ENCODE measurements at regions not wholly inside any gene's neighbourhood (a gene's known extent, or its start where the extent isn't known, plus 50 kb on each side); places are given as distances from the start of the nearest gene placed in this dataset.

DNA sequence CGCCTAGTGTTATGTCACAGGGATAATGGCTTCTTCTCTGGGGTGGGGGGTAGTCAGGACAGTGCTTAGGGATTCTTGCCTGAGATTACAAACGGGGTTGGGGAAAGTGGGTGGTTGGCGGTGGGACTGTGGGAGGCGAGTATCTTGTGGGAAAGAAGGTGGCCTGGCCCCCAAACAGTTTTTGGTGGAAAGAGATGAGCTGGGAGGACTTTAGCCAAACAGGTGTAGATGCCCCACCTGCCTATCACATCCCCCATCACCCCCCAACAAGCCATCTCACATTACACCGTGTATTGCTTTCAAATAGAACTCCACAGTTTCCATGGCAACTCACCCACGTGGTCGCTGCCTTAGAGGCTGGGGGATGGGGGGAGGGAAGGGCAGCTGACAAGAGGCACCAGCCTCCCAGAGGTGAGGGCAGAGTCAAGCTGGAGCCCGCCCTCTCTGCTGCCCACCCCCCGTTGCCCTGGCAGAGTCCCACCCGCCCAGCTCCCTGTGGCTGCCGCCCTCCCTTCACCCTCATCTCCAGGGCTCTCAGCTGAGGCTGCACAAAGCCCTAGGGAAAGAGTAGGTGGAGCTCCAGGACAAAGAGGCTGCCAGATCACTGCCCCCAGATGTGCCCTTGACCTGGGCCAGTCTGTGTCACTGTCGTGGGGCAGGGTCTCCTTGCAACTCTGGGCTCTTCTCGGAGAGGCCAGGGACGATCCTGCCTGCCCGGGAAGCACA is 98.3 kb downstream of the LRRC74A start:
- no peak for FAIRE-seq

DNA sequence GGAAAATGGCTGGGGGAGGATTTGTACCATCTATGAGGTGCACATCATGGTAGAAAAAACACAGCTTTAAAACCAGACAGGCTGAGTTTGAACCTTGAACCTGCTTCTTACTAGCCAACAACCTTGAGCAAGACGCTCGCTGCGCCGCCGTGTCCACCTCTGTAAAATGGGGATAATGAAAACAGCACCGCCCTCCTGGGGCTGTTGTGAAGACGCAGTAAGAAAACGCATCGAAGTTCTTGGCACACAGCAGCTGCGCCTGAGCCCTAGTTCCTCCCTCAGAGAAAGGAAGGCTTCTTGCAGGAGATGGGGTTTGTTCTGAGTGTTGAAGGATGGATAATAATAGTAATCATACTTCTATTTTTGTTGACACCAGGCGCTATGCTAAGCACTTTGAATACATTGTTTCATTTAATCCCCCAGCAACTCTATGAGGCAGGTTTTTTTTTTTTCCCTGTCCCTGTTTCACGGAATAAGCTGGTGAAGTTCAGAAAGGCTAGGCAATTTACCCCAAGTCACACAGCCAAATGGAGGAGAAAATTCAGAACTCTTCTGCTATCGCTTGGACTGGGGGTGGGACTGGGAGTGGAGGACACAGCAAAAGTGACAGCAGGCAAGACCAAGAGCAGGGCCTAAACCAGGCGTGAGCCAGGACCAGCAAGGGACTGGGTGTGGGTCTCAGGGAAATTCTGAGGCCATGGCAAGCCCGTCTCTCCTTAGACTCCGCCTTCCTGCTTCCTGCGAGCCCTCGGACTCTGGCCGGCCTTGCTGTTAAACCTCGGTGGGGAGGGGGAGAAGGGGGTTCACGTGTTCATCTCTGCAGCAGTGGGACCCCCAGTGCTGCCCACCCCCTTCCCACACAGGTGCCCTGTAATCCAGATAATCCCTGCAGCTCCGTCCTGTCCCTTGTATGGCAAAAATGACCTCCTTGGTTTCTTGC is 97.5 kb downstream of the LRRC74A start:
- FAIRE-seq = no peak

DNA sequence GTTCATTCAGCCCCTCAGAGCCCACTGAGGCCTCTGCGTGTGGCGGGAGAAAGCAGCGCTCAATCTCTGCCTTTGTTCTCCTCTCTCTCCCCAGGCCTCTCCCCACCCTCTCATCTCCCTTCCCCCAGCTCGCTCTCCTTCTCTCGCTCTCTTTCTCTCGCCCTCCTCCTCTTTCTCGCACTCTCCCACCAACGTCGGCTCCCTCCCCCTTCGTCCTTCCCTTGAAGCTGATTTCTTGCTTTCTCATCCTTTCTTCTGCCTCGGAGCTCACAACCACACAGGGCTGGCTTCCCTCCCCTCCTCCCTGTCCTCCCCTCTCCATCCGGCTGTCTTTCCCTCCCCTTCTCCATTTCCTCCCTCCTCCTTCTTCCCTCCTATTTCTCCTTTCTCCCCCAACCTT is 96.4 kb downstream of the LRRC74A start:
- no peak for FAIRE-seq

DNA sequence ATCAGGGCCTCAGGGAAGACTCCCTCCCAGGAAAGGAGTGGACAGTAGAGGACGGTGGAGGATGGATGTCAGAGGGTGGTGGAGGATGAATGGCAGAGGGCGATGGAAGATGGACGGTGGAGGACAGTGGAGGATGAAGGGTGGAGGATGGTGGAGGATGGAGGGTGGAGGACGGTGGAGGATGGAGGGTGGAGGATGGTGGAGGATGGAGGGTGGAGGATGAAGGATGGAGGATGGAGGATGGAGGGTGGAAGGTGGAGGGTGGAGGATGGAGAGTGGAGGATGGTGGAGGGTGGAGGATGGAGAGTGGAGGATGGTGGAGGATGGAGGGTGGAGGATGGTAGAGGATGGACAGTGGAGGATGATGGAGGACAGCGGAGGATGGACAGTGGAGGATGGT is 95.9 kb downstream of the LRRC74A start:
- FAIRE-seq = no peak

DNA sequence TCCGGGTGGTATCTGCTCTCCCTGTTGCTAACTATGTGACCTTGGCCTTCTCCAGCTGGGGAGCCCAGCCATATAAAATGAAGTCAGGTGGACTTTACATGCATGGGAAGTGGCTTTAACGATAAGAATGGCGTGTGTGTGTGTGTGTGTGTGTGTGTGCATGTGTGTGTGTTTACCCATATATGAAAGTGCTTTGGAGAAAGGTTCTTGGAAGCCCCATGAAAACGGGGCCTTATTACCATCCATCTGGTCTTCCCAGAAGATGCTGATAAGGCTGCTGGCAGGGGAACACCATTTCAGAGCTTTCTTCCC is 94.8 kb downstream of the LRRC74A start:
- FAIRE-seq = no peak

DNA sequence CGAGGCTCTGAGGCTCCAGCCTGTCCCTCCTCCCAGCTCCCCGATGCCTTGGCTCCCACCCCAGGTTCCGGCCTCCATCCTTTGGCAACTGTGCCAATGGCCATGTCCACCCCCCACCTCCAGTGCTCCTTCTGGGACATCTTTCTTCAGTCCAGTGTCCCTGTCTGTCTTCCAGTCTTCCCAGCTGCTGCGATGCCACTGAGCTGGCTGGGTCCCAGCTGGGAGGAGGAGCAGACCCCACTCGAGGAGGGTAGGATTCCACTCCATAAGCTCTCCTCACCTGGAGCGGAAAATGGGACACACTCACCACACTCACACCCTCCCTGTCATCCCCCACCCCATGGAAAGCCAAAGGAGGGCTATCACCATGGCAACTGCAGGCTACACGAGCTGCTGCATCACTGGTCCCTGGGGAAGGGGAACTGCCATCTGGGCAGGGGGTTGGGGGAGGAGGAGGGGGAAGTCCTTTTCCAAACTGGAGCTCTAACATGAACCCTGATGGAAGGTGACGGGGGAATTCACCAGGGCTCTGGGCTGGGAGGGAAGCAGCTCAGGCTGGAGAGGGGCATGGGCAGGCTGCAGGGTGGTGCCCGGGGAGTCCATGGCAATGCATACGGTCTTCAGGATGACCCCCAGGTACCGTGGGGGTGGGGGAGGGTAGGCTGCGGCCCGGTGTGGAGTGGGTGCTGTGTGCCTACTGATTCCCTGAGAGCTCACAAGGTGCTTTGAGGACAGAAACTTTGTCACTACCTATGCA is 94.3 kb downstream of the LRRC74A start:
- FAIRE-seq = no peak

DNA sequence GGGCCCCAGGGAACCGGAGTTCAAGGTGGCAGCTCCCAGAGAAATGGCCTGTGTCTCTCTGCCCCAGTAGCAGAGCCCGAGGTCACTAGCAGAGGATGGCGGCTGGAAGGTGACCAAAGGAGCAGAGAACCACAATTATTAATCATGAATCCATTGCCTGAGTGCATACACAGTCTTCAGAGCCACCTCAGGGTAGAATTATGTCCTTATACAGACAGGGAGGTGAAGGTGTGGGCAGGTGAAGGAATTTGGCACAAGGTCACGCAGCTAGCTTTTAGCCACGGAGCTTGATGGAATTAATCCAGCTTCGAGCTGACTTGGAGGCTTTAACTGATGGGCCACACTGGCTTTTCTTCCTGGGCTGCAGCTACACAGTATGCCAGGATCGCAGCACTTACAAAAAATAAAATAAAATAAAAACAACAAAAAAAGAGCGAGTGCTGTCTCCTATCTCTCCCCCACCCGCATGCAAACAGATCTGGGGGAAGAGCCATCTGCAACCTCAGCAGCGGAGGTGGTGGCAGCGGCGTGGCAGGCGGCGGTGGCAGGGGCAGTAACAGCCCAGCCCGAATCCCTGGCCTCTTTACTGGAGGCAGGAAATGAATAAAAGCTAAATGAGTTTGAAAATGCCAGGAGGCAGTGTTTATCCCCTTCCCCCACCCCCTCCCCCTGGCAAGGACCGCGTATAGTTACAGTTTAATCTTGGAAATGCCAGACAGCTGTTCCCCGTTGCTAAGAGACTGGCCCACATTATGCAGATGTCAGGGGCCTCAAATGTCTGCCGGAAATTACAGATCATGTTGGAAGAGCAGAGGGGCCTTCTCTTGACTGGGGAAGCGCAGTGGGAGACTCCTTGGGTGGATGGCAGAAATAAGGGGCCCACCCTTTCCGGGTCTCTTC is 93.5 kb downstream of the LRRC74A start:
- no peak for FAIRE-seq

All from TTC549 (cell line).